HEK293 (cell line): ENCODE measurements at regions not wholly inside any gene's neighbourhood (a gene's known extent, or its start where the extent isn't known, plus 50 kb on each side); places are given as distances from the start of the nearest gene placed in this dataset.

Experiments used
- MYNN ChIP-seq: fragments of 450-650 bp; formaldehyde crosslinking; IDR thresholded peaks from 2 replicates; pipeline ENCODE4 v1.5.1; 2016; ENCODE audit warnings: missing biosample characterization, missing genetic modification characterization, borderline replicate concordance
- ZNF112 ChIP-seq: fragments of 450-650 bp; formaldehyde crosslinking; IDR thresholded peaks from 2 replicates; pipeline ENCODE4 v1.5.0; 2017; ENCODE audit warnings: missing biosample characterization, missing genetic modification characterization
- ZNF114 ChIP-seq: fragments of 450-650 bp; formaldehyde crosslinking; IDR thresholded peaks from 2 replicates; pipeline ENCODE4 v1.5.0; 2017; ENCODE audit warnings: missing biosample characterization, missing genetic modification characterization
- ZNF354C ChIP-seq: fragments of 450-650 bp; formaldehyde crosslinking; IDR thresholded peaks from 2 replicates; pipeline ENCODE4 v1.5.1; 2016; ENCODE audit warnings: missing biosample characterization, missing genetic modification characterization, low read depth, borderline replicate concordance
- ZSCAN30 ChIP-seq: fragments of 450-650 bp; IDR thresholded peaks from 2 replicates; pipeline ENCODE4 v1.5.1; 2018; ENCODE audit warnings: missing biosample characterization, mild to moderate bottlenecking, missing genetic modification characterization, moderate library complexity
- TF ChIP-seq, protein P1 (sequence below): fragments of 450-650 bp; formaldehyde crosslinking; IDR thresholded peaks from 2 replicates; pipeline ENCODE4 v1.5.1; 2016; ENCODE audit warnings: missing biosample characterization, missing genetic modification characterization
- TF ChIP-seq, protein P2 (sequence below): fragments of 450-650 bp; formaldehyde crosslinking; IDR thresholded peaks from 2 replicates; pipeline ENCODE4 v1.5.1; 2016; ENCODE audit warnings: missing biosample characterization, missing genetic modification characterization
- TF ChIP-seq, protein P3 (sequence below): fragments of 450-650 bp; formaldehyde crosslinking; IDR thresholded peaks from 2 replicates; pipeline ENCODE4 v1.5.1; 2016; ENCODE audit warnings: missing biosample characterization, missing genetic modification characterization
- TF ChIP-seq, protein P4 (sequence below): fragments of 450-650 bp; formaldehyde crosslinking; IDR thresholded peaks from 2 replicates; pipeline ENCODE4 v1.5.1; 2017; ENCODE audit warnings: missing biosample characterization, missing genetic modification characterization
- TF ChIP-seq, protein P5 (sequence below): fragments of 450-650 bp; formaldehyde crosslinking; IDR thresholded peaks from 2 replicates; pipeline ENCODE4 v1.5.1; 2016; ENCODE audit warnings: missing biosample characterization, missing genetic modification characterization, low read depth
- TF ChIP-seq, protein P6 (sequence below): fragments of 450-650 bp; formaldehyde crosslinking; IDR thresholded peaks from 2 replicates; pipeline ENCODE4 v1.5.1; 2016; ENCODE audit warnings: missing biosample characterization, missing genetic modification characterization, low read depth

DNA sequence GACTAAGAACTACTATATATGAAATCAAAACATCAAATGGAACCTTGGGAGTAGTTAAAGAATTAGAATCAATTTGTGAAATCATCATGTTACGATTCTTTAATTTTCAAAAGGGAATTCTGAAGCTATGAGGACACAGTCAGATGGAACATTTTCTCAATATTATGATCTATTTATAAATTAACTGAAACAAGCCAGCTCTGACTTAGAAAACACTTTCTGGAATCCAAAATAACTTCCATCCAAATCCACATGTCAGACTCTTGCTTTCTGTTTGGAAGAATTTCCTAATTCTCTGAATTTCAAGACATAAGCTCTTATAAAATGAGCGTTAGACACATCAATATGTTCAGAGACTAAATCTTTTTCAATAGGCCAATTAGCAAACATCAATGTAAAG, 737.7 kb upstream of the SOX9 start:
- TF ChIP-seq, protein P1, sequence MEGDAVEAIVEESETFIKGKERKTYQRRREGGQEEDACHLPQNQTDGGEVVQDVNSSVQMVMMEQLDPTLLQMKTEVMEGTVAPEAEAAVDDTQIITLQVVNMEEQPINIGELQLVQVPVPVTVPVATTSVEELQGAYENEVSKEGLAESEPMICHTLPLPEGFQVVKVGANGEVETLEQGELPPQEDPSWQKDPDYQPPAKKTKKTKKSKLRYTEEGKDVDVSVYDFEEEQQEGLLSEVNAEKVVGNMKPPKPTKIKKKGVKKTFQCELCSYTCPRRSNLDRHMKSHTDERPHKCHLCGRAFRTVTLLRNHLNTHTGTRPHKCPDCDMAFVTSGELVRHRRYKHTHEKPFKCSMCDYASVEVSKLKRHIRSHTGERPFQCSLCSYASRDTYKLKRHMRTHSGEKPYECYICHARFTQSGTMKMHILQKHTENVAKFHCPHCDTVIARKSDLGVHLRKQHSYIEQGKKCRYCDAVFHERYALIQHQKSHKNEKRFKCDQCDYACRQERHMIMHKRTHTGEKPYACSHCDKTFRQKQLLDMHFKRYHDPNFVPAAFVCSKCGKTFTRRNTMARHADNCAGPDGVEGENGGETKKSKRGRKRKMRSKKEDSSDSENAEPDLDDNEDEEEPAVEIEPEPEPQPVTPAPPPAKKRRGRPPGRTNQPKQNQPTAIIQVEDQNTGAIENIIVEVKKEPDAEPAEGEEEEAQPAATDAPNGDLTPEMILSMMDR (tag by site-specific recombination): no peak
- TF ChIP-seq, protein P2, sequence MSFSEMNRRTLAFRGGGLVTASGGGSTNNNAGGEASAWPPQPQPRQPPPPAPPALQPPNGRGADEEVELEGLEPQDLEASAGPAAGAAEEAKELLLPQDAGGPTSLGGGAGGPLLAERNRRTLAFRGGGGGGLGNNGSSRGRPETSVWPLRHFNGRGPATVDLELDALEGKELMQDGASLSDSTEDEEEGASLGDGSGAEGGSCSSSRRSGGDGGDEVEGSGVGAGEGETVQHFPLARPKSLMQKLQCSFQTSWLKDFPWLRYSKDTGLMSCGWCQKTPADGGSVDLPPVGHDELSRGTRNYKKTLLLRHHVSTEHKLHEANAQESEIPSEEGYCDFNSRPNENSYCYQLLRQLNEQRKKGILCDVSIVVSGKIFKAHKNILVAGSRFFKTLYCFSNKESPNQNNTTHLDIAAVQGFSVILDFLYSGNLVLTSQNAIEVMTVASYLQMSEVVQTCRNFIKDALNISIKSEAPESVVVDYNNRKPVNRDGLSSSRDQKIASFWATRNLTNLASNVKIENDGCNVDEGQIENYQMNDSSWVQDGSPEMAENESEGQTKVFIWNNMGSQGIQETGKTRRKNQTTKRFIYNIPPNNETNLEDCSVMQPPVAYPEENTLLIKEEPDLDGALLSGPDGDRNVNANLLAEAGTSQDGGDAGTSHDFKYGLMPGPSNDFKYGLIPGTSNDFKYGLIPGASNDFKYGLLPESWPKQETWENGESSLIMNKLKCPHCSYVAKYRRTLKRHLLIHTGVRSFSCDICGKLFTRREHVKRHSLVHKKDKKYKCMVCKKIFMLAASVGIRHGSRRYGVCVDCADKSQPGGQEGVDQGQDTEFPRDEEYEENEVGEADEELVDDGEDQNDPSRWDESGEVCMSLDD: no peak
- TF ChIP-seq ZNF114 (tag by site-specific recombination) (no peak), ZSCAN30 (tag by site-specific recombination) (no peak), MYNN (tag by site-specific recombination) (no peak), ZNF354C (no peak), ZNF112 (tag by site-specific recombination) (no peak)
- TF ChIP-seq, protein P3, sequence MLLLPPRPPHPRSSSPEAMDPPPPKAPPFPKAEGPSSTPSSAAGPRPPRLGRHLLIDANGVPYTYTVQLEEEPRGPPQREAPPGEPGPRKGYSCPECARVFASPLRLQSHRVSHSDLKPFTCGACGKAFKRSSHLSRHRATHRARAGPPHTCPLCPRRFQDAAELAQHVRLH (tag by site-specific recombination): no peak
- TF ChIP-seq, protein P4, sequence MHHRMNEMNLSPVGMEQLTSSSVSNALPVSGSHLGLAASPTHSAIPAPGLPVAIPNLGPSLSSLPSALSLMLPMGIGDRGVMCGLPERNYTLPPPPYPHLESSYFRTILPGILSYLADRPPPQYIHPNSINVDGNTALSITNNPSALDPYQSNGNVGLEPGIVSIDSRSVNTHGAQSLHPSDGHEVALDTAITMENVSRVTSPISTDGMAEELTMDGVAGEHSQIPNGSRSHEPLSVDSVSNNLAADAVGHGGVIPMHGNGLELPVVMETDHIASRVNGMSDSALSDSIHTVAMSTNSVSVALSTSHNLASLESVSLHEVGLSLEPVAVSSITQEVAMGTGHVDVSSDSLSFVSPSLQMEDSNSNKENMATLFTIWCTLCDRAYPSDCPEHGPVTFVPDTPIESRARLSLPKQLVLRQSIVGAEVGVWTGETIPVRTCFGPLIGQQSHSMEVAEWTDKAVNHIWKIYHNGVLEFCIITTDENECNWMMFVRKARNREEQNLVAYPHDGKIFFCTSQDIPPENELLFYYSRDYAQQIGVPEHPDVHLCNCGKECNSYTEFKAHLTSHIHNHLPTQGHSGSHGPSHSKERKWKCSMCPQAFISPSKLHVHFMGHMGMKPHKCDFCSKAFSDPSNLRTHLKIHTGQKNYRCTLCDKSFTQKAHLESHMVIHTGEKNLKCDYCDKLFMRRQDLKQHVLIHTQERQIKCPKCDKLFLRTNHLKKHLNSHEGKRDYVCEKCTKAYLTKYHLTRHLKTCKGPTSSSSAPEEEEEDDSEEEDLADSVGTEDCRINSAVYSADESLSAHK (tag by site-specific recombination): no peak
- TF ChIP-seq, protein P5, sequence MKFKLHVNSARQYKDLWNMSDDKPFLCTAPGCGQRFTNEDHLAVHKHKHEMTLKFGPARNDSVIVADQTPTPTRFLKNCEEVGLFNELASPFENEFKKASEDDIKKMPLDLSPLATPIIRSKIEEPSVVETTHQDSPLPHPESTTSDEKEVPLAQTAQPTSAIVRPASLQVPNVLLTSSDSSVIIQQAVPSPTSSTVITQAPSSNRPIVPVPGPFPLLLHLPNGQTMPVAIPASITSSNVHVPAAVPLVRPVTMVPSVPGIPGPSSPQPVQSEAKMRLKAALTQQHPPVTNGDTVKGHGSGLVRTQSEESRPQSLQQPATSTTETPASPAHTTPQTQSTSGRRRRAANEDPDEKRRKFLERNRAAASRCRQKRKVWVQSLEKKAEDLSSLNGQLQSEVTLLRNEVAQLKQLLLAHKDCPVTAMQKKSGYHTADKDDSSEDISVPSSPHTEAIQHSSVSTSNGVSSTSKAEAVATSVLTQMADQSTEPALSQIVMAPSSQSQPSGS: no peak
- TF ChIP-seq, protein P6, sequence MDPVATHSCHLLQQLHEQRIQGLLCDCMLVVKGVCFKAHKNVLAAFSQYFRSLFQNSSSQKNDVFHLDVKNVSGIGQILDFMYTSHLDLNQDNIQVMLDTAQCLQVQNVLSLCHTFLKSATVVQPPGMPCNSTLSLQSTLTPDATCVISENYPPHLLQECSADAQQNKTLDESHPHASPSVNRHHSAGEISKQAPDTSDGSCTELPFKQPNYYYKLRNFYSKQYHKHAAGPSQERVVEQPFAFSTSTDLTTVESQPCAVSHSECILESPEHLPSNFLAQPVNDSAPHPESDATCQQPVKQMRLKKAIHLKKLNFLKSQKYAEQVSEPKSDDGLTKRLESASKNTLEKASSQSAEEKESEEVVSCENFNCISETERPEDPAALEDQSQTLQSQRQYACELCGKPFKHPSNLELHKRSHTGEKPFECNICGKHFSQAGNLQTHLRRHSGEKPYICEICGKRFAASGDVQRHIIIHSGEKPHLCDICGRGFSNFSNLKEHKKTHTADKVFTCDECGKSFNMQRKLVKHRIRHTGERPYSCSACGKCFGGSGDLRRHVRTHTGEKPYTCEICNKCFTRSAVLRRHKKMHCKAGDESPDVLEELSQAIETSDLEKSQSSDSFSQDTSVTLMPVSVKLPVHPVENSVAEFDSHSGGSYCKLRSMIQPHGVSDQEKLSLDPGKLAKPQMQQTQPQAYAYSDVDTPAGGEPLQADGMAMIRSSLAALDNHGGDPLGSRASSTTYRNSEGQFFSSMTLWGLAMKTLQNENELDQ (tag by site-specific recombination): no peak
